Inferior parietal cortex (tissue), 1 donor: ENCODE measurements at regions not wholly inside any gene's neighbourhood (a gene's known extent, or its start where the extent isn't known, plus 50 kb on each side); places are given as distances from the start of the nearest gene placed in this dataset.
"Not testable (repeated sequence)": the region's sequence is repeated elsewhere in the genome, so short reads cannot be mapped to it uniquely, and the experiment has no call there.

Source experiments
- DNase-seq: peaks from one replicate; pipeline ENCODE4 v3.0.0-alpha.2; 2016; ENCODE audit errors: extremely low spot score

DNA sequence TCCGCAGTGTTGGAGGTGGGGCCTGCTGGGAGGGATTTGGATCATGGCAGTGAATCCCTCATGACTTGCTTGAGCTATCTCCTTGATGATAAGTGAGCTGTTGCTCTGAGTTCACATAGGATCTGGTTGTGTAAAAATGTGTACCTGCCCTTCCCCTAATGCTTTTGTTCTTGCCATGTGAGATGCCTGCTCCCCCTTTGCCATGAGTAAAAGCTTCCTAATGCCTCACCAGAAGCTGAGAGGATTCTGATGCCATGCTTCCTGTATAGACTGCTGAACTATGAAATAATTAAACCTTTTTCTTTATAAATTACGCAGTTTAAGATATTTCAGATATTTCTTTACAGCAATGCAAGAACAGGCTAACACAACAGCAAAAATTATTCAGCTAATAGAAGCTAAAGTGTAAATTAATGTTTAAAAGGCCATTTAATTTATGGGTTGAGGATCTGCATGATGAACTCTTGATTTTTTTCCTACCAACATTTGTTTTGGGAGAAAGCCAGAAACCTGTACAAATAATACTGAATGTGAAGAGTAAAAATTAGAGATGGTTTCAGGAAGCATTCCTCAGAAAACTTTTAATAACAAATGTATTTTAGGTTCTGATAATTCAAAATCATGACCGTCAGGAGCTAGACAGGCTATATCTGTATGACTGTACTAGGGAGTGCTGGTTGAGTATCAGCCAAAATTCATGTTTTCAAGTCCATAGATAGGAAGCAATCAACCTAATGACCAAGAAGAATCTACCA is 177.5 kb upstream of the GRIA4 start:
- no peak for DNase-seq

DNA sequence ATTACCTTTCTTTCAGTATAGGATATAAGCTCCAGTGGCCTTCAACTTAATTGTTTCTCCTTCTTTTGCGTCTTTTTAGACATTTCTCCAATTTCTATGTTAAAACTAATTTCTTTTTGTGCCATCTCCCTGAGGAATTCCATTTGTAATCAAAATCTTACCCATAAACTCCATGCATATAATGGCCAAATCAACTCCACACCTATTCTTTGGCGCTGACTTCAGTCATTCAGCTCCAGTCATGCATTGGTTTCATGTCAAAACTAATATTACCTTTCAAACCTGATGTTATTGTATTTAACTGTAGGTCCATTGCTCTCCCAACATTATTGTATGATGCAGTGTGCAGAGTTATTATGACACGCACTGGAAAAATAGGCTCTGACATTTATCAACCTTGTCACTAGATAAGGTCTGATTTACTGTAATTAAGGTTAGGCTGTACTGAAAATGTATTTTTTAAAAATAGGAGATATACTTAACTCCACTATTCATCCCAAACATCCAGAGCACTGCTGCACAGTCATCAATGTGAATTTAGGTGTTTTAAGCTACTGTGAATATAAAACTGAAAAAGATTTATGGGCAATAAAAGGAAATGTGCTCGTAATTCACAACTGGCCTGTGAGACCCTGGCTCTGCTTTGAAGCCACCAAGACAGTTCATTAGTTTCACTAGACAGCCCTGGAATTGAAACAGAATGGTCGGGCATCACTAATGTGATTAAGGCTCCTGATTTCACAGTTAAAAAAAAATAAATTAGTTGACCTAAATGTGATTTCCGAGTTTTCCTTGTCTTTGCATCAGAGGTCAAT is 180.6 kb upstream of the GRIA4 start:
- no peak for DNase-seq

DNA sequence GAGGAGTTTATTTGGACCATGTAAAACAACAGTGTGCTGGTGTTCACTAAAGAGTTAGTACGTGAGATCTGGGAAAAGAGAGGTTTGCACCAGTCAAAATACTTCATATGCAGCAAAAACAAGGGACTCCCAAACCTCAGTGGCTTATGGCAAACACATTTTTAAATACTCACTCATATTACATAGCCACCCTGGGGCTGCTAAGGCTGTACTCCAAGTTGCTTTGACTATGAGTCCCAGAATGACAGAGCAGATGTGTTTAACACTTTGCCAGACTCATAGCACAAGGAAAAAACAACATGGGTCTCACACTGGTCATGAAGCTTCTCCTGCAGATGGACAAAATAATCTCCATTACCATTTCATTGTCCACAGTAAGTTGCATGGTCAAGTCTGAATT is 202.8 kb upstream of the GRIA4 start:
- DNase-seq, result no peak

DNA sequence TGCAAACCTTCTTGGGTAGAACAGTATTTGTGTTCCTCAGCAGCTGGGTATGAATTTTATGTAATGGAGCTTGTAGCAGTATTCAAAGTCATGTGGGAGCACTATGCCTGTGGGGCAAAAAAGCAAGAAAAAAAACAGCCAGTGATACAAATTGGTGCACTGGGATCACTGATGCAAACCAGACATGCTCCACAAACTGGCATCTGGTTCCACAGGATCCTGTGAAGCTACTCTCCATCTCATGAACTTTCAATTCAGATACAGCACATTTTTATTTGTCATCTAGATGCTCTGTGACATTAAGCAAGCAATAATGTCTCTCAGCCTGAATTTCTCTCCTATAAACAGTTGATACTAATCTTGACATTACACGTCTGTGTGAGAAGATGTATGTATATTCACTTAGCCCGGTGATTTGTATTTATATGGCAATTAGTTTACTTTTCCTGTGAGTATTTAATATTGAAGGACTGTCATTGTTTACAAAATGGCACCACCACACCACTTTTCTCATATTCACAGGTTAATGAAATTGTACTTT is 208.5 kb upstream of the GRIA4 start:
- DNase-seq, result no peak

DNA sequence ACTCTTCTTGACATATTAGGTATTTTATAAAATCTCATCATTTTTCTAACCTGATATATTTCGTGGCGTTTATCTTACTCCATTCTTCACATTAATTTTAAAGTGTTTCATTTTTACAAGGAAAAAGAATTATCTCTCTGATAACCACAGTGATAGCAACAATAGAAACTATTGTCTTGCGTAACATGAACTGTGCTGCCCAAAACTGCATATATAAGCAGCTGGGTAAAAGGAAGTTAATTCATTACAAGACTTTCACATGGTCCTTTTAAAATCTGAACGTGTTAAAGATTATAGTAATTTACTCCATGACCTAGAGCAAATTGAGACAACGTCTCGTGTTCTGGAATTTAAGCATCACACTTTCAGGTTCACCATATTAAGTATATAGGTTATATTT is 210.4 kb upstream of the GRIA4 start:
- no peak for DNase-seq

DNA sequence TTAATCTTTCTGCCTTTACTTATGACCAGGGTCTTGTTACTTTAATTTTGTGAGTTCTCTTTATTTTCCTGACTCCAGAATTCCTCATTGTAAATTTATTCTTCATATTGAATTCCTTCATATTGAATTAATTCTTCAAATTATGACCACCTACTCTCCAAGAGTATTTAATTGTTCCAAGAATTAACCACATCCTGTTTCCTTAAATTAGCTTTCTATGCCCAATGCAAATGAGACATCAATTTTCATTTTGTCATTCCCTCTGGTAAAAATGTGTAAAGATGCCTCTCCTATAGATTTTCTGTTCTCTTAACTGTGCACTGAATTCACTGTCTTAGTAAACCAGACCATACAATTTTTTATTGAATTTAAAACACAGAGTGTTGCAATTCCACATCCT is 211.2 kb upstream of the GRIA4 start:
- no peak for DNase-seq

DNA sequence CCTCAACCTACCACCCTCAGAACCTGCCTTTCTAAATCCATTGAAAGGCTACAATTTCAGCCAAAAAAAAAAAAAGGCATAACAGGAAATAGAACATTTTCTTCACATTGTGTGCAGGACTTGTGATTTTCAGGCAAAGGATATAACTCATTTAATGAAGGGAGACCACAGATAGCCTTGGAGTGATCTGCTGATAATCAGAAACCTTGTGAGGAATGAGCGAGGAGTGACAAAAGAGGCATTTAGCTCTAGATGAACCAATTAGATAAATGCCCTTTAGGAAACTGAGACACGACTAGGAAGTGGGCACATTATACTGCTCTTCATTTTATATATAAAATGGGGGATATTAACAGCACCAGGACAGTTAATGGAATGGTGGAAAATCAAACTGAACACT is 216.5 kb upstream of the GRIA4 start:
- no peak for DNase-seq

DNA sequence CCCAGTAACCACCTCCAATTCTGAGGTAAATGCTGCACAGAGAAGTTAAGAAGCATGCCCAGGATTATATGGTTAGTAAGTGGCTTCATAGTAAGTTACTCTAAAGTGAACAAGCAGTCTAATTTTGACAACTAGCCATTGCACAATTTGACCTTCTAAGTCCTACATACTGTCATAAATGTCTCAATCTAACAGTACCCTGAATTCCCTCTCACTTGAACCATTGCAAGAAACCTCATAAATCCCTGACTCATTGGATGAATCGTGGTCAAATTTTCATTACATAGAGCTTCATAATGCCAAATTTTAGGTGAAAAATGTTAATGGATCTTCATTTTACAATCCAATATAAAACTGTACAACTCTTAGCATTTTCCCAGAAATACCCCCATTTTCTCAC is 217.3 kb upstream of the GRIA4 start:
- DNase-seq, result no peak

DNA sequence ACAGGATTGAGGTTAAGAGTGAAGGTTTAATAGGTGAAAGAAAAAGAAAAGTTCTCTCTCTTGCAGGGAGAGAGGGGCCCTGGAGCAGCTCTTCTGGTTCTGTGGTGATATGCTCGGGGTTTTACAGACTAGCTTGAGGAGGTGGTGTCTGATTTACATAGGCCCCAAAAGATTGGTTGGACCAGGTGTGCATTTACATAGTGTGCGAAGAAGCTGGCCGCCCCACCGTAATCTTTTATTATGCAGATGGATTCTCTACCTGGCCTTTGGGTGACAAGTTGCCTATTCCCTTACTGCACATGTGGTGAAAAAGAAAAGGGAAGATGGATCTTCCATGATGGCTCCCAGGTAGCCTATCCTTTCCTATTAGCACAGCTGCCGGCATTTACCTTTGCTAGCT is 219.9 kb upstream of the GRIA4 start:
- DNase-seq, result no peak

DNA sequence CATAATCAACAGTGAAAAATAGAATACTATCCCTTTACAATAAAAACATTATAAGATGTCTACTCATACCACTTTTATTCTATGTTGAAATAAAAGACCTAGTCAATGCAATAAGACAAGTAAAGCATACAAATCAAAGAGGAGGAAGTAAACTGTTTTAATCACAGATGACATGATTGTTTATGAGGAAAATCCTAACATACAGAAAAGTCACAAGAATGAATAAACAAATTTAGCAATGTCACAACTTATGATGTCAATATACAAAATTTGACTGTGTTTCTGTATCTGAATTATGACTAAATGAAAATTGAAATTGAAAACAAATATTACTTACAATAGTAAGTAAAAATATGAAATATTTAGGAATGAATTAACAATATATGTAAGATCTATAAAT is 221.9 kb upstream of the GRIA4 start:
- DNase-seq, result no peak

DNA sequence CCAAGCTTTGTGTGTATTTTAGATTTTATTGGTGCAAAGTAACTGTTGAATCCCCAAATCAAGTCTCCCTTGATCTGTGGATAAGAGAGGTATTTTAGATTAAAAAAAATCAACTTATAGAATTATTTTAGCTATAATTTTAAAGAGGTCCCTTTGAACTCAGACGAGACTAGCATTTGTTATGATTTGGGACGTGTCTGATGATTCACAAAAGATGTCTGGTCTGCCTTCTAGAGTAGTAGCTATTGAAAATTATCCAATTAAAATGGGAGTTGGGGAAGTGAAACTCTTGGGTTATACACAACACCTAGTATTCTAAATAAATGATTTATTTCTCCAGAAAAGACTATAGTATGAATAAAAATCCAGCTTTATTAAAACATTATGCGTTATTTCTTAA is 227.9 kb upstream of the GRIA4 start:
- DNase-seq, result no peak

DNA sequence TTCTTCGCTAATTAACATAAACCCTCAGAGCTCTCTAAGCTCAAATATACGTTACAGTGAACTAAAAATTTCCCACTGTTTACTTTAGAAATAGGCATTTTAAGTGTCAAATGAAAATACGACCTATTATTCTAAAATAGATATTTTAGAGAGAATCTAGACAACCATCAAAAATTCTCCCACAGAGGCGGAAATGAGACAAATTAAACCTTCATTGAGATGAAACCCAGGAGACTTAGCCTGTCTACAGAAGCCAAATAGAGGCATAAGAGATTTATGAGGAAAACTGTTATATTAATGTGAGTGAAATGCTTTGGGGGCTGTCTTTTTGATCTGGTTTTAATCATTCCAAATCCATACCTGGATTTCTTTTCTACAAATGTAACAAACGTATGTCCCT is 232.0 kb upstream of the GRIA4 start:
- DNase-seq, result no peak

DNA sequence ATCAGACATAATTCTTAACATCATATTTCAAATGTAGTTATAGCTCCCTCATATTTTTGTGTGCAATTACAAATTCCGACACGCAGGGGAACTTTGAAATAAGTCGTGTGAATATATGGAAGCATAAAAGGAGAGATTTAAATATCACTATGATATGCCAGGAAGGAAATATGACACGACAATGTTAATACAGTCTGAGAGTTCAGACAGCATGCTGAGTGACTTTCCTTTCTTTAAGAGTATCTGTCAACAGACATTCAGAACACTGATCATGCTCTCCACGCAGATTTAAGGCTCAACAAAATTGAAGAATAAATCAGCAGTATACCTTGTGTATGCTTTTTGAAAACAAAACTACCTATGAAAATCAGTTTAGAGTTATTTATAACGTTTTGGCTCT is 232.6 kb upstream of the CARD18 start:
- no peak for DNase-seq

DNA sequence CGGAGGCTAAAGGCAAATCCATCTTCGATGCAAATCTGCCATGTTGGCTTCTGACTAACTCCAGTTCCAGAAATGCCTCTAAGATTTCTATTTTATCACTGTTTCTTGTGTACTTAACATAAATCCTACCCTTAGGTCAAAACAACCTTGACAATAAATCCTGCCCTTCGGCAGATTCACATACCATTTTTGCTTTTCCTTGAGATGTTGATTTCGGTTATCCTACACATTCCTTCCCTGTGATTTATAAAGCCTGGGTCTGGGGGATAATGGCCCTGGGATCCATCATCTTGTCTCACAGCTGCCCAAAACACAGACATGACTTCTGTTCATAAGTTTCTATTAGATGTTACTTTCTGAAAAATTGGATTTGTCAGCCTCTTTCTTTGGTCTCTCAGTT is 231.7 kb upstream of the CARD18 start:
- no peak for DNase-seq

DNA sequence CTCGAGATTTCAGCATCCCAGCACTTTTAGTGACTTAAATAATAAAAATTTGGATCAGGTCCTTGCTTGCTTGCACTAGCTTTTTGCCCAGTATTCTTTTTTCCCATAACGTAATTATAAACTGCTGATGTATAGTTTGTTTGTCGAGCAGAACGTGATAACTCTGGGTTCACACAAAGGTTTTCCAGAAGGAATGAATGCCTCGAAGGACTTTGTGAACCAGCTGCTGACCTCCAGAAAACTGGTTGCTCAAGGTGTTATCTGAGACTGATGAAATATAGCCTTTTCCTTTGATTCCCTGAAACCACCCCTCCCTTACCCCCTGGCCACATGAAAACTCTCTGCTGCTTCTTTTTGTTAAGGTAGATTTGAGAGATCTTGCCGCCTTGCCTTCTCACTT is 229.1 kb upstream of the CARD18 start:
- DNase-seq, result no peak

DNA sequence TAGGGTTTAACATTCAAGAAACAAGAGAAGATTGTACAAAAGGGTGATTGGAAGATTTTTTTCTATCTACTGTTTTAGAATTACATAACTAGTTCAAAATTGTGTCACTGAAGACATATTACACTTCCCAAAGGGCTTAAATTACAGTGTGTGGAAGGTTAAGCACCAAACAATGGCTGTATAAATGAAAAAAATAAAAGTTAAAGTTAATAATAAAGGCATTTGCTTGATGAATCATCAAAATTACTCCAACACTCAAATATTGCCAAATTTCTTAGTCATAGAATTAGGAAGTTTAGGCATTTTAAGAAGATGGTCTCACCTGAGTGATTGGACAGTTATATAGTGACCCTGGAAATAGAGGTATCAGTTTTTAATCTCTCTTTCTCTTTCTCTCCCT is 227.6 kb upstream of the CARD18 start:
- DNase-seq, result no peak

DNA sequence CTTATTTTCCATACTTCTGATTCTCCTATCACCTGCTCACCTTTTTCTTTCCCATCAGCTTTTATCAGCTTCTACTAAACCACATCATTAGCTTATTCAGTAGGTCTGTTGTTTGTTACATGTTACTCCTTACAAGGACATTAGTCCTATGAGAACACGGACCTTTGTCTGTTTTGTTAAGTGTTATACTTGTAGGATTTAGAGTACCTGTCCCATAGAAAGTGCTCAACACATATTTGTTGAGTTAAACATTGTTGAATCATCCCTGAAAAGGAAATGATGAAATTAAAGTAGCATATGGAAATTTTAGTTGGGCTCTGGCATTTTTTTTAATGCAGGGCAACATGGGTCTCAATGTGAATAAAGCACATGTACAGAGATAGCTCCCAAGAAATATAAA is 222.1 kb upstream of the CARD18 start:
- no peak for DNase-seq

DNA sequence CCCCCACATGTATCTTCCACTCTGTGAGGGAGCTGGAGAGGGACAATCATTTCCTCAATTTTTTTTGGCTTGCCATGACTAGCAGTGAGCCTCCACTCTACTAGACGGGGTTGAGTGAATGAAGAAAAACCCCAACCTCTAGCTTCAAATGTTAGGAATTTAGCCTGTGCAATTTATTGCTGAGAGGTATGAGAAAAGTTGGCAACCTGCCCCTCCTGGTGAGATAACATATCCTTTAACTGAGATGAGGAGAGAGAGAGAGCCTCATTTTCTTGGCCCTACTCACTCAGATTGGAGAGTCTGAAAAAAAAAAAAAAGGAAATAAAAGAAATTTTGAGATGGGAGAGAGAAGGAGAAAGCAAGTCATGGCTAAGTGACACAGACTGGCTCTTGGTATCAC is 218.2 kb upstream of the CARD18 start:
- no peak for DNase-seq

DNA sequence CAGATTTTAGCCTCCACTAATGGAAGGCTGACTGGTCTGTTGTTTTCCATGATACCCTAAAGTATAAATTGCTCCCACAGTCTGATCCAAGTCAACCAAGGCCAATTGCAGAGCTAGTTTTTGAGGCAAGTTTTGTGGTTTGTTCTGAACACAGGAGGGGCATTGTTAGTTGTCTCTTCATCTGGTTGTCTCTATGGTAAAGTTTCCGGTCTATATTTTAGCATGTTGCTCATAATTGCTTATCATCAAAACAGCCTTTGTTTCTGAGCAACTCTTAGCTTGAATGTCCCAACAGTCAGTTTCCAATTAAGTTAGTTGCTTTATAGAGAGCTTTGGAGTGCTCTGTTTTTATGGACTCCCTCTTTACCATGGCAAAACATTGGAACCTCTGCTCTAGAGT is 217.6 kb upstream of the CARD18 start:
- DNase-seq, result no peak

DNA sequence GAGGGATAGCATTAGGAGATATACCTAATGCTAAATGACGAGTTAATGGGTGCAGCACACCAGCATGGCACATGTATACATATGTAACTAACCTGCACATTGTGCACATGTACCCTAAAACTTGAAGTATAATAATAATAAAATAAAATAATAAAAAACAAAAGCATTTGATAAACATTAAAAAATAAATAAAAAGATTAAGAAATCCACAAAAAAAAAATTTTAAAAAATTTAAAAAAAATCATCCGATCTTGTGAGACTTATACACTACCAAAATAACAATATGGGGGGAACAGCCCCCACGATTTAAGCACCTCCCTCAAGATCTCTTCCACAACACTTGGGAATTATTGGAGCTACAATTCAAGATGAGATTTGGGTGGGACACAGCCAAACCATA is 210.3 kb upstream of the CARD18 start:
- DNase-seq, result not testable (repeated sequence)

DNA sequence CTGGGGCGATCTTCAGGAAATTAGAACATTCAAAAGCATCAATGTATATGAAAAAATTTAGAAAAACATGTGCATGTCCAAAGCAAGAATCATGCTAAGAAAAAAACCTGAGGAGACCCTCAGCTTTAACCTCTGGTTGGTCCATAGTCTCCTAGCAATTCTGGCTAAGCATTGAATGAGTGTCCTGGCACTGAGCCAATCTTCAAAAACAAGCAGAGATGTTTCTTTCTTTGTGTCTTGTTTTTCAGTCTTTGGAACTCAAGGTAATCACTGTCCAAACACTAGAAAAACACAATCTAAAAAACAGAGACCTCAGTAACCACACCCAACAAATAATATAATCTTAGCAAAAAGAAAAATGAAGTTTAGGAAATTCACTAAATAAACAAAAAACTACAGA is 205.4 kb upstream of the CARD18 start:
- no peak for DNase-seq

DNA sequence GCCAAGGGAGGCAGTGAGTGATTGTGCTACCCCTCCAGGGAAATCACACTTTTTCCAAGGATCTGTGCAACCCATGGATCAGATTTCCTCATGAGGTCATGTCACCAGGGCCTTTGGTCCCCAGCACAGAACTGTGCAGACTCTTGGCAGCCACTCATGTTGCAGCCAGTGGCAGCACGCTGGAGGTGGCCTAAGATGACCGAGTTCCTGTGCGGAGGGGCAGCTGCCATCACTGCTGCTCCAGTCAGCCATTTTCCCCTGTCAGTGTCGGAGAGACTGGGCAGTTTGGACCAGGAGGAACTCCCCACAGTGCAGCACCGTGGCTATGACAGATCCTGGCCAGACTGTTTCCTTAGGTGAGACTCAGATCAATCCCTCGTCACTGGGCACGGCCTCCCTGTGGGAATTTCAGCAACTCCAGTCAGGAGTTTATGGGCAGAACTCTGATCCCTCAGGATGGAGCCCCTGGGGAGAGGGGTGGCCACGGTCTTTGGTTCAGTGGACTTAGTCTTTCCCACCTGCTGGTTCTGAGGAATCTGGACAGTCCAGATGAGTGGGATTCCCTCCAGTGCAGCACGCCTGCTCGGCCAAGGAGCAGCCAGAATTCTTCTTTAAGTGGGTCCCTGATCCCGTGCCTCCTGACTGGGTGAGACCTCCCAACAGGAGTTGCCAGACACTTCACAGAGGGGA is 194.6 kb upstream of the CARD18 start:
- DNase-seq, result no peak

DNA sequence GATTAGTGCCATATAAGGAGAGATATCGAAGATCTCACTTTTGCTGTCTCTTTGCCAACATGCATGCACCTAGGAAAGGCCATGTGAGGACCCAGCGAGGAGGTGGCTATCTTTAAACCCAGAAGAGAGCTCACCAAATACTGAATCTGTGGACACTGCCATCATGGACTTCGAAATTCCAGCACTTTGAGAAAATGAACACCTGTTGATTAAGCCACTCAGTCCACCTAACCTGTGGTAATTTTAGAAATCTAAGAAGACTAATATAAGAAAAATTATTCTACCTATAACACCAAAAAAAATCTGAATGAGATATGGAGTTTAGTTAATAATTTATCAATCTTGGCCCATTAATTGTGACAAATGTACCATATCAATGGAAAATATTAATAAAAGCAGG is 193.6 kb upstream of the CARD18 start:
- DNase-seq, result no peak
